Loucy (cell line): ENCODE measurements at regions not wholly inside any gene's neighbourhood (a gene's known extent, or its start where the extent isn't known, plus 50 kb on each side); places are given as distances from the start of the nearest gene placed in this dataset.

Source experiments
- CTCF ChIP-seq: fragments of 200-600 bp; sonication (generic); conservative IDR thresholded peaks from 2 replicates; pipeline ENCODE4 v1.5.1; 2014; ENCODE audit warnings: mild to moderate bottlenecking, antibody characterized with exemption, low read length
- EZH2phosphoT487 ChIP-seq: fragments of 200-600 bp; IDR thresholded peaks from 2 replicates; pipeline ENCODE4 v1.6.1; 2018; ENCODE audit warnings: antibody characterized with exemption, mild to moderate bottlenecking, moderate library complexity, borderline replicate concordance

GRCh38 chr2:239800785-239801386 is 224.3 kb downstream of the NDUFA10 start:
- TF ChIP-seq CTCF (no peak), EZH2phosphoT487 (no peak)
